Posterior vena cava (tissue), 2 donors: ENCODE measurements at regions not wholly inside any gene's neighbourhood (a gene's known extent, or its start where the extent isn't known, plus 50 kb on each side); places are given as distances from the start of the nearest gene placed in this dataset.

Source experiments
- DNase-seq: peaks from one replicate; pipeline ENCODE4 v3.0.0-alpha.2; 2020; ENCODE audit warnings: low spot score
- intact Hi-C, 2 donors: fragments of 100-400 bp; cut with DNase I; formaldehyde crosslinking; loops; one replicate each; pipeline versions ENCODE4 v1.14.1 to v1.14.2; 2022 to 2023
- donor health status: DM: yes; HTN: yes; CAD: no.
- donor health status: DM: yes; HTN: yes; CAD: no.

- intact Hi-C loops, result no loop called here
- DNase-seq, result no peak
Observed at GRCh38 chr4:187919966-187920365, 75.6 kb upstream of the ZFP42 start.

- intact Hi-C loops, result no loop called here
- DNase-seq, result no peak
Observed at GRCh38 chr4:187921946-187922623, 73.5 kb upstream of the ZFP42 start.

GRCh38 chr4:187929024-187929423 lies 66.5 kb upstream of the ZFP42 start:
- no peak for DNase-seq
- intact Hi-C loops, result no loop called here

- DNase-seq, result no peak
- intact Hi-C loops, result no loop called here
Observed at GRCh38 chr4:187934766-187935165, 60.8 kb upstream of the ZFP42 start.

- intact Hi-C loops, result no loop called here
- no peak for DNase-seq
Observed at GRCh38 chr4:187937557-187937956, 58.0 kb upstream of the ZFP42 start.

- intact Hi-C loops, result loop anchor here in 1 of 2 donors (10.0 kb wide), 1 partner anchor 605 kb away; no protein-coding TSS in a partner anchor
- DNase-seq, result no peak
Observed at GRCh38 chr4:187940299-187940698, 55.3 kb upstream of the ZFP42 start.

GRCh38 chr4:187942968-187943367 lies 52.6 kb upstream of the ZFP42 start:
- intact Hi-C loops, result loop anchor here in 1 of 2 donors (10.0 kb wide), 1 partner anchor 608 kb away; no protein-coding TSS in a partner anchor
- no peak for DNase-seq

- no peak for DNase-seq
- intact Hi-C loops, result loop anchor here in 1 of 2 donors (10.0 kb wide), 1 partner anchor 609 kb away; no protein-coding TSS in a partner anchor
Observed at GRCh38 chr4:187944179-187944578, 51.4 kb upstream of the ZFP42 start.
